GM12878 (cell line): ENCODE measurements at regions not wholly inside any gene's neighbourhood (a gene's known extent, or its start where the extent isn't known, plus 50 kb on each side); places are given as distances from the start of the nearest gene placed in this dataset.

Experiments used
- SIN3A ChIP-seq: IDR thresholded peaks from 2 replicates; pipeline ENCODE4 v1.6.1; 2012; ENCODE audit warnings: low read depth, low read length, improper control_type of control experiment
- TAF1 ChIP-seq: IDR thresholded peaks from 2 replicates; pipeline ENCODE4 v1.6.1; 2011; ENCODE audit warnings: mild to moderate bottlenecking, low read depth, low read length, borderline replicate concordance

- TF ChIP-seq SIN3A (no peak), TAF1 (no peak)
Measured at GRCh38 chr5:68653471-68653870, 437.9 kb downstream of the PIK3R1 start.
